Breast epithelium (tissue), 3 donors: ENCODE measurements at regions not wholly inside any gene's neighbourhood (a gene's known extent, or its start where the extent isn't known, plus 50 kb on each side); places are given as distances from the start of the nearest gene placed in this dataset.

Experiments used
- POLR2A ChIP-seq: fragments of 450-650 bp; IDR thresholded peaks from one replicate; pipeline ENCODE4 v1.6.1; 2016; ENCODE audit warnings: antibody characterized with exemption, mild to moderate bottlenecking, moderate library complexity
- TF ChIP-seq, protein P1 (sequence below), 3 donors: fragments of 450-650 bp; IDR thresholded peaks; one replicate each; pipeline ENCODE4 v1.5.1; 2016 to 2017; ENCODE audit warnings: antibody characterized with exemption in 3 of 3, mild to moderate bottlenecking in 3 of 3, moderate library complexity in 3 of 3

DNA sequence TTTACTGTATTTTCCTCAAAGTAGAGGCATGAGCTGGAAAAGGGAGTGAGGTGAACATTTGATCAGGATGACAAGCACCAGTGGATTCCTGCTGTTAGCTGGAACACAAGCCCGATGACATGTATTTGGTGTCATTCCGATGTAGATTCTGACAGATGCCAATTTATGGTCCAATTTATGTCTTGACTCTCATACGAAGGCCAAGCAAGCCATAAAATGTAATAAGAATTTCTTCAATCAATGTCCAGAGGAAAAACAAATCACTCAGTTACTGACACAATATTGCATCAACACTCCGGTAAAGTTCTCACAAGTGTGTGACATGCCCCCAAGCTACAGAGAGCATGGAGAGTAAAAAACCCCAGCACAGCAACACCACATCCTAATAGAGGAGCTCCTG is 138.3 kb upstream of the ZNF521 start:
- TF ChIP-seq, protein P1, sequence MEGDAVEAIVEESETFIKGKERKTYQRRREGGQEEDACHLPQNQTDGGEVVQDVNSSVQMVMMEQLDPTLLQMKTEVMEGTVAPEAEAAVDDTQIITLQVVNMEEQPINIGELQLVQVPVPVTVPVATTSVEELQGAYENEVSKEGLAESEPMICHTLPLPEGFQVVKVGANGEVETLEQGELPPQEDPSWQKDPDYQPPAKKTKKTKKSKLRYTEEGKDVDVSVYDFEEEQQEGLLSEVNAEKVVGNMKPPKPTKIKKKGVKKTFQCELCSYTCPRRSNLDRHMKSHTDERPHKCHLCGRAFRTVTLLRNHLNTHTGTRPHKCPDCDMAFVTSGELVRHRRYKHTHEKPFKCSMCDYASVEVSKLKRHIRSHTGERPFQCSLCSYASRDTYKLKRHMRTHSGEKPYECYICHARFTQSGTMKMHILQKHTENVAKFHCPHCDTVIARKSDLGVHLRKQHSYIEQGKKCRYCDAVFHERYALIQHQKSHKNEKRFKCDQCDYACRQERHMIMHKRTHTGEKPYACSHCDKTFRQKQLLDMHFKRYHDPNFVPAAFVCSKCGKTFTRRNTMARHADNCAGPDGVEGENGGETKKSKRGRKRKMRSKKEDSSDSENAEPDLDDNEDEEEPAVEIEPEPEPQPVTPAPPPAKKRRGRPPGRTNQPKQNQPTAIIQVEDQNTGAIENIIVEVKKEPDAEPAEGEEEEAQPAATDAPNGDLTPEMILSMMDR (IDR thresholded peaks at IDR 0.05), result no peak
- TF ChIP-seq POLR2A, result no peak
